ENCODE measurements at regions not wholly inside any gene's neighbourhood (a gene's known extent, or its start where the extent isn't known, plus 50 kb on each side); places are given as distances from the start of the nearest gene placed in this dataset.

GRCh38 chr17:53470626-53471025 lies 352.1 kb upstream of the KIF2B start:
- TF ChIP-seq CTCF (IDR thresholded peaks at IDR 0.05): no peak
- no peak for TF ChIP-seq POLR2A (IDR thresholded peaks at IDR 0.05)

All from esophagus squamous epithelium (tissue), 4 donors.